GM12891 (cell line): ENCODE measurements at regions not wholly inside any gene's neighbourhood (a gene's known extent, or its start where the extent isn't known, plus 50 kb on each side); places are given as distances from the start of the nearest gene placed in this dataset.

Experiments
- POLR2A ChIP-seq: IDR thresholded peaks from 2 replicates; pipeline ENCODE4 v1.6.1; 2011; ENCODE audit warnings: low read depth, low read length, control low read depth
- POLR2AphosphoS5 ChIP-seq: IDR thresholded peaks from 2 replicates; pipeline ENCODE4 v1.6.1; 2011; ENCODE audit warnings: low read depth, low read length, control low read depth

GRCh38 chr10:69723653-69724052, 78.1 kb upstream of the COL13A1 start:
- TF ChIP-seq POLR2AphosphoS5 (no peak), POLR2A (no peak)
